ENCODE measurements at regions not wholly inside any gene's neighbourhood (a gene's known extent, or its start where the extent isn't known, plus 50 kb on each side); places are given as distances from the start of the nearest gene placed in this dataset.

- DNase-seq (no peak), ATAC-seq (no peak)
- peaks cover 0 to 7% of the 10 kb centered on the region in 2 donors for H3K9me3 ChIP-seq
- H3K27me3 ChIP-seq, result peaks cover 0 to 39% of the 10 kb centered on the region in 2 donors
- TF ChIP-seq CTCF (IDR thresholded peaks at IDR 0.05), result no peak
- H3K4me1 ChIP-seq, result no peaks in the 10 kb centered on the region
- no peak overlapping the region for H3K4me3 ChIP-seq
- intact Hi-C loops (cut with DNase I), result no loop called here
- H3K36me3 ChIP-seq, result no peaks in the 10 kb centered on the region
- H3K27ac ChIP-seq, result no peak overlapping the region
These were observed 125.3 kb upstream of the PROKR2 start for GRCh38 chr20:5442101-5442500.

GRCh38 chr20:5434116-5434515, 117.4 kb upstream of the PROKR2 start:
- no peak for DNase-seq

GRCh38 chr20:5433352-5433751, 116.6 kb upstream of the PROKR2 start:
- H3K27me3 ChIP-seq, result peaks cover 0 to 21% of the 10 kb centered on the region in 2 donors
- no peaks in the 10 kb centered on the region for H3K36me3 ChIP-seq
- H3K9me3 ChIP-seq, result peaks cover 0 to 6% of the 10 kb centered on the region in 2 donors
- TF ChIP-seq CTCF (IDR thresholded peaks at IDR 0.05), result no peak
- no peak overlapping the region for H3K27ac ChIP-seq
- H3K4me3 ChIP-seq, result no peak overlapping the region
- no peak for ATAC-seq
- intact Hi-C loops (cut with DNase I), result no loop called here
- no peaks in the 10 kb centered on the region for H3K4me1 ChIP-seq
- no peak for DNase-seq

More at GRCh38 chr20:5434116-5434515, 117.4 kb upstream of the PROKR2 start:
- intact Hi-C loops (cut with DNase I), result no loop called here
- Histone ChIP-seq H3K4me3 (no peak overlapping the region), H3K27me3 (peaks cover 0 to 21% of the 10 kb centered on the region in 2 donors), H3K36me3 (no peaks in the 10 kb centered on the region), H3K27ac (no peak overlapping the region), H3K9me3 (peaks cover 0 to 7% of the 10 kb centered on the region in 2 donors), H3K4me1 (no peaks in the 10 kb centered on the region)
- no peak for TF ChIP-seq CTCF (IDR thresholded peaks at IDR 0.05)
- no peak for ATAC-seq

GRCh38 chr20:5432030-5432429, 115.3 kb upstream of the PROKR2 start:
- intact Hi-C loops (cut with DNase I), result no loop called here
- Histone ChIP-seq H3K4me3 (no peak overlapping the region), H3K4me1 (no peaks in the 10 kb centered on the region), H3K9me3 (no peaks in the 10 kb centered on the region), H3K27me3 (peaks cover 0 to 21% of the 10 kb centered on the region in 2 donors), H3K27ac (no peak overlapping the region), H3K36me3 (no peaks in the 10 kb centered on the region)
- TF ChIP-seq CTCF (IDR thresholded peaks at IDR 0.05), result no peak
- ATAC-seq (no peak), DNase-seq (peak in 1 of 4 donors; percentile 62)

GRCh38 chr20:5430670-5431069, 113.9 kb upstream of the PROKR2 start:
- intact Hi-C loops (cut with DNase I), result no loop called here
- no peak for ATAC-seq

More at GRCh38 chr20:5430670-5431069, 113.9 kb upstream of the PROKR2 start:
- Histone ChIP-seq H3K4me1 (no peaks in the 10 kb centered on the region), H3K4me3 (no peak overlapping the region), H3K27ac (no peak overlapping the region), H3K27me3 (peaks cover 0 to 21% of the 10 kb centered on the region in 2 donors), H3K36me3 (no peaks in the 10 kb centered on the region), H3K9me3 (no peaks in the 10 kb centered on the region)
- no peak for DNase-seq
- TF ChIP-seq CTCF (IDR thresholded peaks at IDR 0.05), result no peak
